ENCODE measurements at regions not wholly inside any gene's neighbourhood (a gene's known extent, or its start where the extent isn't known, plus 50 kb on each side); places are given as distances from the start of the nearest gene placed in this dataset.
A peak's percentile ranks its signal among the peaks of the same experiment; 100 is the strongest.

DNA sequence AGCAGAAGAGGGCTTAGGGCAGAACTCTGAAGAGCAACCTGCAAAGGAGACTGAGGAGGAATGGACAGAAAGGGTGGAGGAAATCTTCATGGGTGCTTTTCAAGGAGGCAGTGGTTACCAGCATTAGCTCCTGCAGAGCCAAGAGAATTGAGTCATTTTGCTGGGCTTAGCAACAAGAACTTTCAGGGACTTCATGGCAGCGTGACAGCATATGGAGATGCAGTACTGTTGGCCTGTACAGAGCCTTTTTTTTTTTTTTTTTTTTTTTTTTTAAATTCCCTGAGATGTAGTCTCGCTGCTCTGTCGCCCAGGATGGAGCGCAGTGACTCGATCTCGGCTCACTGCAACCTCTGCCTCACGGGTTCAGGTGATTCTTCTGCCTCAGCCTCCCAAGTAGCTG lies 296.0 kb upstream of the DMRT1 start:
- Histone ChIP-seq H3K36me3 (peaks cover 69% of the 10 kb centered on the region), H3K9me3 (no peaks in the 10 kb centered on the region), H3K4me3 (no peak overlapping the region), H3K27me3 (no peaks in the 10 kb centered on the region)
- peak; percentile 91 for DNase-seq

- Histone ChIP-seq H3K36me3 (peaks cover 69% of the 10 kb centered on the region), H3K4me3 (no peak overlapping the region), H3K27me3 (no peaks in the 10 kb centered on the region), H3K9me3 (no peaks in the 10 kb centered on the region)
- no peak for DNase-seq
These were observed 295.3 kb upstream of the DMRT1 start for GRCh38 chr9:546235-546634.

DNA sequence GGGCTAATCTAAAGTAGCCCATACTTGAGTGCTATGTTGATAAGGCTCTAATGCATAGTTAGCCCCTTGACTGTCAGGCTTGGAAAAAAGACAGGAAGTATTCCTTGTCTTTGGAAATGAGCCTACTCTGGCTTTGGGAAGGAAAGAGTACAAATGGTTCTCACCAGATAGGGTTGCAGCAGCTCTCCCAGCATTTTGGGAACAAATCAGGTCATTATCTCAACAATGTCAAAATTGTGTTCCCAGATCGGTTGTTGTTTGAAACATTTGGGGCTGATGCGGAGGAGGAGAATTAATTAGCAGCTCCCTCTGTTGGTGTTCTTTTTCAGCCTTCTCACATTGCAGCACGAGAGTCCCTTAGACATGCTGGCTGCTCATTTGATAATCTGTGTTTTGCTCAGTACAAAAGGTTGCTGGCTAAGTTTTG lies 294.7 kb upstream of the DMRT1 start:
- peaks cover 69% of the 10 kb centered on the region for H3K36me3 ChIP-seq
- DNase-seq: no peak
- no peaks in the 10 kb centered on the region for H3K9me3 ChIP-seq
- no peaks in the 10 kb centered on the region for H3K27me3 ChIP-seq
- H3K4me3 ChIP-seq: no peak overlapping the region

DNA sequence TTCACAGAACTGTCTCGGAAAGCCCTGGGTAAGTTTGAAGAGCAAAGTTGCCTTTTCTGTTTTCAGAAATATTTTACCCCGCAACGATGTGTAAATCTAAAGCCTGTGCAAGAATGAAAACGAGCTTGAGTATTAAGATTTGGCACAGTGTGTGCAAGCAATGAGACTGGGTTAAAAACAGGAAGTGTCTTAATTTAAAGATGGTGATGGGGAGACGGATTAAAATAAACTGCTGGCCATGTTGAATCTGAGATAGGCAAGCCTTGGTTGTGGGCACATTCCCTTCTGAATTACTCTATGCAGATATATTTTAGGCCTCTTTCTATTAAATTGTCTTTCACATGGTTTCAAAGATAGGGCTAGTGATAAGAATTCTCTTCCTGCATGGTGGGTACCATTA lies 294.2 kb upstream of the DMRT1 start:
- DNase-seq: no peak
- no peaks in the 10 kb centered on the region for H3K27me3 ChIP-seq
- no peak overlapping the region for H3K4me3 ChIP-seq
- peaks cover 70% of the 10 kb centered on the region for H3K36me3 ChIP-seq
- no peaks in the 10 kb centered on the region for H3K9me3 ChIP-seq

DNA sequence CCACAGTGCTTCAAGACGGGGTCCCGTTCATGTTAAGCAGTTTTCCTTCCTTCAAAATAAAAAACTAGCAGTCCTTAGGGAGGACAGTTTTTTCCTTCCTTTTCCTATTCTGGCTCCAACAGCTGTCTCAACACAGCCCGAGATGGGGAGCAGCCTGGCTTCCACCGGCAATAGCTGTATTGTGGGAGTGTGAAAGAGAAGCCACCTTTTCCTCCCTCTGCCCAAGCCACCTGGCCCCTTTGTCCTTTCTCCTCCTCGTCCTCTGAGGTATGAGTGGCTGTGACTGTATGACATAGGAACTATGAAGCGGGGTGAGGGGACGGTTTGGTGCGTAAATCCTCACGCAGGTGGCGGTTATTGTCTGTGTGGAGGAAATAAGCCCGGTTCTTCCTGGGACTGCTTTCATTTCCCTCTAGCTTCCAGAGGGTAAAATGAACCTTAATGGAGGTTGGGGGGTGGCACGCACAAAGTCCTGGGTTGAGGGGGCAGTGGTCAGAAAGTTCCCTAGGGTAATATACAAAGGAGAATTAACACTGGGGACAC lies 292.0 kb upstream of the DMRT1 start:
- Histone ChIP-seq H3K4me3 (no peak overlapping the region), H3K9me3 (no peaks in the 10 kb centered on the region), H3K27me3 (no peaks in the 10 kb centered on the region), H3K36me3 (peaks cover 76% of the 10 kb centered on the region)
- no peak for DNase-seq

GRCh38 chr9:550333-550732 lies 291.2 kb upstream of the DMRT1 start:
- H3K36me3 ChIP-seq: peaks cover 82% of the 10 kb centered on the region
- H3K27me3 ChIP-seq: no peaks in the 10 kb centered on the region
- no peak for DNase-seq
- no peaks in the 10 kb centered on the region for H3K9me3 ChIP-seq
- no peak overlapping the region for H3K4me3 ChIP-seq

- Histone ChIP-seq H3K27me3 (no peaks in the 10 kb centered on the region), H3K36me3 (peaks cover 74% of the 10 kb centered on the region), H3K9me3 (no peaks in the 10 kb centered on the region), H3K4me3 (no peak overlapping the region)
- no peak for DNase-seq
These were observed 289.2 kb upstream of the DMRT1 start for GRCh38 chr9:551986-552929.

DNA sequence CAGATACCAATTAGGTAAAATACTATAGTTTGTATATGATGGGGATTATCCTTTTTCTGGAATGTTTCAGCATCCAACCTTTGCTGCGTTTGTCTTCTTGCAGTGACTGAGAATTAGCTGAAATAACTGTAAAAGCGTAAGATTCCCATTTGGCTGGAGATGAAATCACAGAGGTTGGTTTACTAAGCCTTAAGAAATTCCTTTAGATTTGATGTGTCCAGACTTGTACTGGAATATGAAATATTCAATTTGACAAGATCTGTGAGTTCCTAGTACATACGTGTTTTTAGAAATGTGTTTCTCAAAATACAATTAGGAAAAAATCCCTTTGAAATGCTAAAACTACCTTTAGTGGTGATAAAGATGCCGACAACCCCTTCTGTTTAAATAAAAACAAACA lies 286.0 kb upstream of the DMRT1 start:
- no peak overlapping the region for H3K4me3 ChIP-seq
- no peaks in the 10 kb centered on the region for H3K9me3 ChIP-seq
- H3K27me3 ChIP-seq: no peaks in the 10 kb centered on the region

DNA sequence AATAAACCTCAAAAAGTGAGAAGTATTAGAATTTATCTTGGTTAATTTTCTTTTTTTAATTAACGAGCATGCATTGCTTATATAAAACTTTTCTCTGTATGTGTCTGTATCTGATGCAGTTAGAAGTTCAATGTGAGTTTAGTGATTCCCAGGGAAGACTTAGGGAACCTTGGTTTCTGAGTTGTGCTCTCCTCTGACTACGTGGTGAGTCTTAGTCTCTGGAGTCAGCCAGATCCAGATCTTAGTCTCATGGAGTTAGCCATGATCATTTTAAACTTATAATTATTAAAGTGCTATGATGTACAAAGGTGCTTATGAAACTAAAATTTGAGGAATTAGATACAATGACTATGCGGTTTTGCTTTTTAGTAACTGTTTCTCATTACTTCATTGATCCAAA lies 285.3 kb upstream of the DMRT1 start:
- Histone ChIP-seq H3K36me3 (peaks cover 51% of the 10 kb centered on the region), H3K9me3 (no peaks in the 10 kb centered on the region), H3K4me3 (no peak overlapping the region), H3K27me3 (no peaks in the 10 kb centered on the region)
- no peak for DNase-seq

More for the DNA sequence above, 286.0 kb upstream of the DMRT1 start:
- no peak for DNase-seq
- H3K36me3 ChIP-seq: peaks cover 56% of the 10 kb centered on the region

- Histone ChIP-seq H3K27me3 (no peaks in the 10 kb centered on the region), H3K4me3 (no peak overlapping the region), H3K9me3 (no peaks in the 10 kb centered on the region), H3K36me3 (peaks cover 47% of the 10 kb centered on the region)
- DNase-seq: no peak
These were observed 284.8 kb upstream of the DMRT1 start for GRCh38 chr9:556675-557074.

- peak; percentile 78 for DNase-seq
- no peak overlapping the region for H3K4me3 ChIP-seq
- H3K27me3 ChIP-seq: no peaks in the 10 kb centered on the region
- peaks cover 46% of the 10 kb centered on the region for H3K36me3 ChIP-seq
- H3K9me3 ChIP-seq: no peaks in the 10 kb centered on the region
These were observed 283.8 kb upstream of the DMRT1 start for GRCh38 chr9:557601-558201.

- Histone ChIP-seq H3K36me3 (peaks cover 54% of the 10 kb centered on the region), H3K9me3 (no peaks in the 10 kb centered on the region), H3K4me3 (no peak overlapping the region), H3K27me3 (no peaks in the 10 kb centered on the region)
- DNase-seq: peak; percentile 37
These were observed 280.1 kb upstream of the DMRT1 start for GRCh38 chr9:561427-561826.

GRCh38 chr9:563200-563599 lies 278.3 kb upstream of the DMRT1 start:
- H3K9me3 ChIP-seq: no peaks in the 10 kb centered on the region
- H3K4me3 ChIP-seq: no peak overlapping the region
- no peaks in the 10 kb centered on the region for H3K27me3 ChIP-seq
- DNase-seq: no peak
- H3K36me3 ChIP-seq: peaks cover 62% of the 10 kb centered on the region

DNA sequence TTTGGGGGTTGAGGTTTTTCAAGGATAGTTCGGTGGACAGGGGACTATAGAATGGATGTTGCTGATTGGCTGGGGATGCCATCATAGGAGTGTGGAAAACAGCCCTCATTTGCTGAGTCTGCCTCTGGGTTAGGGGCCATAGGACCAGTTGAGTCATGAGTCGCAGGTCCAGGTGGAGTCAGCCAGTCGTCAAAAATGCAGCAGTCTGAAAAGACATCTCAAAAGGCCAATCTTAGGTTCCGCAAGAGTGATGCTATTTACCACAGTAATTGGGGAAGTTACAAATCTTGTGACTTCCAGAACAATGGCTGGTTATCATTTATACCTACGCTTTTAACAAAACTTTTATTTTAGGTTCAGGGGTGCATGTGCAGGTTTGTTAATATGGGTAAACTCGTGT lies 276.0 kb upstream of the DMRT1 start:
- H3K4me3 ChIP-seq: no peak overlapping the region
- no peaks in the 10 kb centered on the region for H3K9me3 ChIP-seq
- no peak for DNase-seq
- H3K36me3 ChIP-seq: peaks cover 63% of the 10 kb centered on the region
- H3K27me3 ChIP-seq: no peaks in the 10 kb centered on the region

- H3K36me3 ChIP-seq: peaks cover 67% of the 10 kb centered on the region
- no peak for DNase-seq
- H3K9me3 ChIP-seq: no peaks in the 10 kb centered on the region
- H3K4me3 ChIP-seq: no peak overlapping the region
- no peaks in the 10 kb centered on the region for H3K27me3 ChIP-seq
These were observed 274.3 kb upstream of the DMRT1 start for GRCh38 chr9:567128-567746.

- no peaks in the 10 kb centered on the region for H3K9me3 ChIP-seq
- peaks cover 62% of the 10 kb centered on the region for H3K36me3 ChIP-seq
- H3K4me3 ChIP-seq: no peak overlapping the region
- no peak for DNase-seq
- H3K27me3 ChIP-seq: no peaks in the 10 kb centered on the region
These were observed 273.7 kb upstream of the DMRT1 start for GRCh38 chr9:567747-568305.

DNA sequence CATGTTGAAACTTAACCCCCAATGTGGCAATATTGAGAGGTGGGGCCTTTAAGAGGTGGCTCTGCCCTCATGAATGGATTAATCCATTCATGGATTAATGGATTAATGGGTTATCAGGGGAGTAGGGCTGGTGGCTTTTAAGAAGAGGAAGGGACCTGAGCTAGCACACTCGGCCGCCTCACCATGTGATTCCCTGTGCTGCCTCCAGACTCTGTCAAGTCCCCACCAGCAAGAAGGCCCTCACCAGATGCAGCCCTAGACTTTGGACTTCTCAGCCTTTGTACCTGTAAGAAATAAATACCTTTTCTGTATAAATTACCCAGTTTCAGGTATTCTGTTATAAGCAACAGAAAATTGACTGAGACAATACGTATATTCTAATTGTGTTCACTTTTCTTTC lies 272.2 kb upstream of the DMRT1 start:
- Histone ChIP-seq H3K27me3 (no peaks in the 10 kb centered on the region), H3K36me3 (peaks cover 66% of the 10 kb centered on the region), H3K9me3 (no peaks in the 10 kb centered on the region), H3K4me3 (no peak overlapping the region)
- DNase-seq: no peak
